ENCODE measurements at regions not wholly inside any gene's neighbourhood (a gene's known extent, or its start where the extent isn't known, plus 50 kb on each side); places are given as distances from the start of the nearest gene placed in this dataset.

- TF ChIP-seq GATA2 (IDR thresholded peaks at IDR 0.05; ENCODE audit: insufficient read depth, insufficient read length, low read depth, low read length) (no peak), MYC (IDR thresholded peaks at IDR 0.05; ENCODE audit: low read depth, low read length) (no peak), CTCF (IDR thresholded peaks at IDR 0.05; ENCODE audit: extremely low read depth in 1 of 2, insufficient read depth in 1 of 2, low read depth in 1 of 2, low read length in 2 of 2) (no peak), FOS (IDR thresholded peaks at IDR 0.05; ENCODE audit: borderline replicate concordance, insufficient read depth, low read length) (no peak), POLR2AphosphoS5 (IDR thresholded peaks at IDR 0.05; ENCODE audit: insufficient read depth, low read depth, low read length) (no peak), EZH2 (IDR thresholded peaks at IDR 0.05; ENCODE audit: borderline replicate concordance, low read depth, low read length, severe bottlenecking) (no peak), MAX (IDR thresholded peaks at IDR 0.05; ENCODE audit: insufficient read depth, insufficient read length) (no peak), JUN (IDR thresholded peaks at IDR 0.05; ENCODE audit: borderline replicate concordance, insufficient read depth, insufficient read length, low read depth) (no peak), POLR2A (IDR thresholded peaks at IDR 0.05; ENCODE audit: low read depth, low read length) (no peak)
- H3K36me3 ChIP-seq (ENCODE audit: control insufficient read depth in 2 of 2, extremely low read depth in 1 of 2, insufficient read depth in 2 of 2, low read length in 2 of 2), result no peaks in the 10 kb centered on the region
- FAIRE-seq (no peak), DNase-seq (ENCODE audit: low read depth, low spot score) (no peak)
- H3K4me2 ChIP-seq (ENCODE audit: insufficient read depth, low read length), result no peak overlapping the region
- no peaks in the 10 kb centered on the region for H3K79me2 ChIP-seq (ENCODE audit: control insufficient read depth, insufficient read depth, low read length)
- no peak overlapping the region for H2AFZ ChIP-seq (ENCODE audit: low read depth, low read length)
- H3K27ac ChIP-seq (ENCODE audit: insufficient read depth, low read depth, low read length), result no peak overlapping the region
- H3K4me1 ChIP-seq (ENCODE audit: control insufficient read depth, extremely low read depth, insufficient read depth, low read length), result no peaks in the 10 kb centered on the region
- H3K9me1 ChIP-seq (replicated peaks; ENCODE audit: control insufficient read depth, extremely low read depth, insufficient read depth, low read length), result no peaks in the 10 kb centered on the region
- peaks cover 7 to 17% of the 10 kb centered on the region in 2 experiments for H3K27me3 ChIP-seq (ENCODE audit: control insufficient read depth in 2 of 2, insufficient read depth in 2 of 2, low read length in 2 of 2)
- no peaks in the 10 kb centered on the region for H4K20me1 ChIP-seq (replicated peaks; ENCODE audit: control insufficient read depth, extremely low read depth, insufficient read depth, low read length)
- dilution Hi-C loops (cut with MboI; ENCODE audit: extremely low pct_ligation_motif_present, low sequenced_read_pairs), result no loop called here
- intact Hi-C loops (cut with micrococcal nuclease), result no loop called here
- no peak overlapping the region for H3K4me3 ChIP-seq (replicated peaks in 1 of 3; ENCODE audit: insufficient read depth in 1 of 3, low read depth in 1 of 3, low read length in 3 of 3)
- CTCF ChIA-PET, result interaction anchor here (1.0 to 1.2 kb wide), 3 partner anchors 14 to 885 kb away, joined by 3 to 5 read pairs (median 4); no protein-coding TSS in a partner anchor
- no TSS peak for BruUV-seq (replicated peaks)
- POLR2A ChIA-PET, result no interaction called here
- H3K9me3 ChIP-seq (replicated peaks; ENCODE audit: control insufficient read depth, insufficient read depth, low read length), result no peaks in the 10 kb centered on the region
- no peak overlapping the region for H3K9ac ChIP-seq (replicated peaks; ENCODE audit: extremely low read depth, insufficient read depth, low read length)
Measured at GRCh38 chr14:51806026-51807023, 54.1 kb upstream of the GNG2 start.

All from endothelial cell of umbilical vein (primary cell).